ENCODE measurements at regions not wholly inside any gene's neighbourhood (a gene's known extent, or its start where the extent isn't known, plus 50 kb on each side); places are given as distances from the start of the nearest gene placed in this dataset.

DNA sequence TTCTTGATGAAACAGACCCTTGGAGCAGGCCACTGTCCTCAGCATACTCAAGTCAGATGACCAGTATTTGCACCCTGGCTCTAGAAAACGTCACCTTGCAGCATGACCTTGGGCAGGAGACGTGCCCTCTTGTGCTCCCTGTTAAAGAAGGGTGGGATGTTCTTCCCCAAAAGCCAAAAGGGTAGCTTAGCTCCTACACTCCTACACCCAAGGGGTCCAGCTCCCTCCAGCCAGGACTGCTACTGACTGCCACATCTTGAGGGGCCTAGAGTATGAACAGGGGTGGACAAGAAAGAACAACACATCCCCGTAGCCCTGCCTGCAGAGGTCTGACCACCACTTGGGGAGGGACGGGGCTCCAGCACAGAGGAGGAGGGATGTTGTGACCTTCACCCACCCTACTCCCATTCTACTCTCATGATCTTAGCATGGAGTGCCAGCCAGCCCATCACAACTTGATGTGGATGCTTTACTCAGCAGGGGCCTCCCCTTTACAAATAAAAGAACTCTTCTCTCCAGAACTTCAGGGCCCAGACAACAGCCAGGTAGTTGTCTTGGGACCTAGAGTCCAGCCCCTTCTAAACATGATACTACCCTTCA is 165.3 kb upstream of the ZMIZ1 start:
- TF ChIP-seq, protein P1, sequence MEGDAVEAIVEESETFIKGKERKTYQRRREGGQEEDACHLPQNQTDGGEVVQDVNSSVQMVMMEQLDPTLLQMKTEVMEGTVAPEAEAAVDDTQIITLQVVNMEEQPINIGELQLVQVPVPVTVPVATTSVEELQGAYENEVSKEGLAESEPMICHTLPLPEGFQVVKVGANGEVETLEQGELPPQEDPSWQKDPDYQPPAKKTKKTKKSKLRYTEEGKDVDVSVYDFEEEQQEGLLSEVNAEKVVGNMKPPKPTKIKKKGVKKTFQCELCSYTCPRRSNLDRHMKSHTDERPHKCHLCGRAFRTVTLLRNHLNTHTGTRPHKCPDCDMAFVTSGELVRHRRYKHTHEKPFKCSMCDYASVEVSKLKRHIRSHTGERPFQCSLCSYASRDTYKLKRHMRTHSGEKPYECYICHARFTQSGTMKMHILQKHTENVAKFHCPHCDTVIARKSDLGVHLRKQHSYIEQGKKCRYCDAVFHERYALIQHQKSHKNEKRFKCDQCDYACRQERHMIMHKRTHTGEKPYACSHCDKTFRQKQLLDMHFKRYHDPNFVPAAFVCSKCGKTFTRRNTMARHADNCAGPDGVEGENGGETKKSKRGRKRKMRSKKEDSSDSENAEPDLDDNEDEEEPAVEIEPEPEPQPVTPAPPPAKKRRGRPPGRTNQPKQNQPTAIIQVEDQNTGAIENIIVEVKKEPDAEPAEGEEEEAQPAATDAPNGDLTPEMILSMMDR (IDR thresholded peaks at IDR 0.05), result no peak
- TF ChIP-seq GABPA (IDR thresholded peaks at IDR 0.05; ENCODE audit: low read depth) (no peak), EP300 (IDR thresholded peaks at IDR 0.05; ENCODE audit: borderline replicate concordance in 1 of 2, low read depth in 1 of 2, low read length in 1 of 2) (no peak), RAD21 (IDR thresholded peaks at IDR 0.05; ENCODE audit: low read length) (no peak), POLR2AphosphoS5 (IDR thresholded peaks at IDR 0.05; ENCODE audit: low read depth, low read length) (no peak), FOXM1 (IDR thresholded peaks at IDR 0.05; ENCODE audit: low read depth) (no peak), EZH2phosphoT487 (IDR thresholded peaks at IDR 0.05; ENCODE audit: borderline replicate concordance, low read depth) (no peak), SMC3 (IDR thresholded peaks at IDR 0.05; ENCODE audit: low read depth, low read length) (no peak)
